Testis (tissue), 2 donors: ENCODE measurements at regions not wholly inside any gene's neighbourhood (a gene's known extent, or its start where the extent isn't known, plus 50 kb on each side); places are given as distances from the start of the nearest gene placed in this dataset.

Experiments used
- DNase-seq: peaks from one replicate; pipeline ENCODE4 v3.0.0-alpha.2; 2019
- H3K27ac ChIP-seq, 2 donors: fragments of 200-600 bp; sonication (generic); one replicate each; pipeline ENCODE4 v1.5.1; 2019
- H3K27me3 ChIP-seq: fragments of 200-600 bp; sonication (generic); one replicate; pipeline ENCODE4 v1.5.1; 2019
- H3K36me3 ChIP-seq: fragments of 200-600 bp; sonication (generic); one replicate; pipeline ENCODE4 v1.5.1; 2017; ENCODE audit warnings: low read depth; ENCODE audit errors: missing control alignments
- H3K4me1 ChIP-seq: fragments of 200-600 bp; sonication (generic); one replicate; pipeline ENCODE4 v1.5.1; 2019
- H3K4me3 ChIP-seq, 2 donors: fragments of 200-600 bp; sonication (generic); one replicate each; pipeline ENCODE4 v1.5.1; 2017 to 2019
- H3K9me3 ChIP-seq: fragments of 200-600 bp; sonication (generic); one replicate; pipeline ENCODE4 v1.5.1; 2017
- CTCF ChIP-seq, 3 experiments: fragments of 450-650 bp in 2 of 3; fragments of 200-600 bp in 1 of 3; sonication (generic) in 1 of 3; IDR thresholded peaks; one replicate each; pipeline ENCODE4 v1.5.1; 2016 to 2019; ENCODE audit warnings: antibody characterized with exemption in 3 of 3, mild to moderate bottlenecking in 2 of 3, moderate library complexity in 1 of 3
- POLR2A ChIP-seq: fragments of 450-650 bp; IDR thresholded peaks from one replicate; pipeline ENCODE4 v1.6.1; 2017; ENCODE audit warnings: antibody characterized with exemption, mild to moderate bottlenecking, moderate library complexity
- WGBS, 2 donors: methylation state at CpG; one replicate each; pipeline ENCODE4 v1.1.5; 2018; 5-methylcytosine and 5-hydroxymethylcytosine counted together
- intact Hi-C: fragments of 100-400 bp; cut with DNase I; formaldehyde crosslinking; loops from one replicate; pipeline ENCODE4 v1.15.1; 2023; ENCODE audit warnings: low total_unique reads

- Histone ChIP-seq H3K4me3 (no peak overlapping the region), H3K36me3 (no peaks in the 10 kb centered on the region), H3K9me3 (no peaks in the 10 kb centered on the region), H3K27me3 (no peaks in the 10 kb centered on the region), H3K27ac (no peak overlapping the region), H3K4me1 (no peaks in the 10 kb centered on the region)
- no peak for DNase-seq
- no peak for TF ChIP-seq CTCF (IDR thresholded peaks at IDR 0.05)
- no peak for TF ChIP-seq POLR2A
- 45 to 56% methylated on average over 3 of the region's 3 CpGs for WGBS, 2 donors
- intact Hi-C loops = no loop called here
These were observed 217.0 kb upstream of the STEAP4 start for GRCh38 chr7:88523645-88524044.

GRCh38 chr7:88522771-88523293 lies 216.1 kb upstream of the STEAP4 start:
- no peak for DNase-seq
- H3K4me1 ChIP-seq = no peaks in the 10 kb centered on the region
- TF ChIP-seq CTCF (IDR thresholded peaks at IDR 0.05) (no peak), POLR2A (no peak)
- H3K4me3 ChIP-seq = no peak overlapping the region
- H3K36me3 ChIP-seq = no peaks in the 10 kb centered on the region
- H3K27me3 ChIP-seq = no peaks in the 10 kb centered on the region
- 28 to 29% methylated on average over 2 of the region's 2 CpGs for WGBS, 2 donors
- no peaks in the 10 kb centered on the region for H3K9me3 ChIP-seq
- no peak overlapping the region for H3K27ac ChIP-seq
- intact Hi-C loops = no loop called here

GRCh38 chr7:88516429-88516828 lies 209.7 kb upstream of the STEAP4 start:
- Histone ChIP-seq H3K4me3 (no peak overlapping the region), H3K27me3 (no peaks in the 10 kb centered on the region), H3K36me3 (no peaks in the 10 kb centered on the region), H3K27ac (no peak overlapping the region), H3K4me1 (no peaks in the 10 kb centered on the region), H3K9me3 (no peaks in the 10 kb centered on the region)
- TF ChIP-seq POLR2A = no peak
- TF ChIP-seq CTCF (IDR thresholded peaks at IDR 0.05) = no peak
- DNase-seq = no peak
- intact Hi-C loops = no loop called here
- WGBS, 2 donors = 74% methylated on average over 1 of the region's 1 CpG

- Histone ChIP-seq H3K9me3 (no peaks in the 10 kb centered on the region), H3K36me3 (no peaks in the 10 kb centered on the region), H3K27ac (no peak overlapping the region), H3K4me3 (no peak overlapping the region), H3K4me1 (no peaks in the 10 kb centered on the region), H3K27me3 (no peaks in the 10 kb centered on the region)
- no peak for DNase-seq
- TF ChIP-seq CTCF (IDR thresholded peaks at IDR 0.05) = no peak
- TF ChIP-seq POLR2A = no peak
- 67 to 85% methylated on average over 1 of the region's 1 CpG for WGBS, 2 donors
- intact Hi-C loops = no loop called here
These were observed 208.6 kb upstream of the STEAP4 start for GRCh38 chr7:88515301-88515700.

GRCh38 chr7:88509341-88509740 lies 202.6 kb upstream of the STEAP4 start:
- H3K36me3 ChIP-seq = no peaks in the 10 kb centered on the region
- TF ChIP-seq POLR2A (no peak), CTCF (IDR thresholded peaks at IDR 0.05) (no peak)
- H3K27me3 ChIP-seq = no peaks in the 10 kb centered on the region
- no peaks in the 10 kb centered on the region for H3K4me1 ChIP-seq
- H3K9me3 ChIP-seq = no peaks in the 10 kb centered on the region
- no peak overlapping the region for H3K27ac ChIP-seq
- no peak for DNase-seq
- H3K4me3 ChIP-seq = no peak overlapping the region
- intact Hi-C loops = no loop called here
